B cell (primary cell): ENCODE measurements at regions not wholly inside any gene's neighbourhood (a gene's known extent, or its start where the extent isn't known, plus 50 kb on each side); places are given as distances from the start of the nearest gene placed in this dataset.

ENCODE experiments used
- ATAC-seq: fragments of 200-7000 bp; cut with Tn5 transposase; one replicate; pipeline ENCODE4 v1.10.0; 2021; ENCODE audit warnings: low read depth, mild to moderate bottlenecking, moderate number of reproducible peaks, moderate library complexity
- CTCF ChIA-PET: fragments of 350-600 bp; sonication (Branson Sonifier 250); formaldehyde crosslinking; loops from one replicate; lab custom pipeline; 2021; ENCODE audit warnings: antibody characterized with exemption, inconsistent platforms; lab: Charles Lee
- POLR2A ChIA-PET: fragments of 350-600 bp; sonication (Branson Sonifier 250); formaldehyde crosslinking; loops from one replicate; lab custom pipeline; 2021; ENCODE audit warnings: antibody characterized with exemption; lab: Charles Lee
- DNase-seq: peaks from one replicate; pipeline ENCODE4 v3.0.0; 2013
- H2AFZ ChIP-seq: 2 replicates; pipeline ENCODE4 v1.6.1; 2012; ENCODE audit warnings: mild to moderate bottlenecking, low read depth, low read length; ENCODE audit not compliant: insufficient read depth, poor library complexity, severe bottlenecking
- H3K27ac ChIP-seq, 2 donors: 1 replicate in 1 of 2; 2 replicates in 1 of 2; pipeline ENCODE4 v1.5.1; 2012 to 2013; ENCODE audit warnings: low read length in 2 of 2, mild to moderate bottlenecking in 2 of 2, moderate library complexity in 1 of 2
- H3K27me3 ChIP-seq, 4 experiments: fragments of 200-600 bp in 1 of 4; sonication (generic) in 1 of 4; replicated peaks in 1 of 4; 1 replicate in 2 of 4; 2 replicates in 2 of 4; pipeline versions ENCODE4 v1.6.1 to v1.7.0; 2013 to 2016; ENCODE audit warnings: low read length in 3 of 4, mild to moderate bottlenecking in 2 of 4, mixed read lengths in 1 of 4, moderate library complexity in 1 of 4; ENCODE audit not compliant: insufficient read depth in 4 of 4, control insufficient read depth in 3 of 4; ENCODE audit errors: control extremely low read depth in 1 of 4
- H3K36me3 ChIP-seq, 2 experiments: replicated peaks in 1 of 2; 1 replicate in 1 of 2; 2 replicates in 1 of 2; pipeline versions ENCODE4 v1.6.1 to v1.7.1; 2013; ENCODE audit warnings: low read length in 1 of 2; ENCODE audit not compliant: insufficient read depth in 2 of 2, control insufficient read depth in 1 of 2; ENCODE audit errors: control extremely low read depth in 1 of 2, extremely low read depth in 1 of 2
- H3K4me1 ChIP-seq, 2 donors: fragments of 200-600 bp in 1 of 2; sonication (generic) in 1 of 2; 1 replicate in 1 of 2; 2 replicates in 1 of 2; pipeline versions ENCODE4 v1.5.1 to v1.6.1; 2013 to 2017; ENCODE audit warnings: low read length in 2 of 2; ENCODE audit not compliant: control insufficient read depth in 2 of 2, insufficient read depth in 2 of 2
- H3K4me2 ChIP-seq: replicated peaks from 2 replicates; pipeline ENCODE3; 2012; ENCODE audit warnings: mild to moderate bottlenecking, low read depth, low read length; ENCODE audit not compliant: poor library complexity, severe bottlenecking
- H3K4me3 ChIP-seq, 5 experiments: fragments of 200-600 bp in 1 of 5; sonication (generic) in 1 of 5; 1 replicate in 3 of 5; 2 replicates in 2 of 5; pipeline versions ENCODE4 v1.5.1 to v1.7.0; 2011 to 2016; ENCODE audit warnings: low read length in 4 of 5, mild to moderate bottlenecking in 4 of 5, low read depth in 2 of 5, control low read depth in 1 of 5, moderate library complexity in 1 of 5; ENCODE audit not compliant: insufficient read depth in 1 of 5; ENCODE audit errors: control extremely low read depth in 1 of 5, extremely low read depth in 1 of 5
- H3K79me2 ChIP-seq: fragments of 200-600 bp; sonication (generic); one replicate; pipeline ENCODE4 v1.6.0; 2016; ENCODE audit warnings: low read length; ENCODE audit not compliant: control insufficient read depth, insufficient read depth
- H3K9ac ChIP-seq: fragments of 200-600 bp; sonication (generic); 2 replicates; pipeline ENCODE4 v1.6.1; 2017; ENCODE audit warnings: mild to moderate bottlenecking, low read length, moderate library complexity
- H3K9me3 ChIP-seq, 3 donors: one replicate each; pipeline versions ENCODE4 v1.6.1 to v1.7.1; 2013; ENCODE audit warnings: low read length in 2 of 3; ENCODE audit not compliant: control insufficient read depth in 2 of 3, insufficient read depth in 1 of 3; ENCODE audit errors: control extremely low read depth in 1 of 3
- H4K20me1 ChIP-seq: 2 replicates; pipeline ENCODE4 v1.6.0; 2012; ENCODE audit warnings: mild to moderate bottlenecking, low read length; ENCODE audit not compliant: insufficient read depth, control insufficient read depth, poor library complexity, severe bottlenecking
- H3K27ac Mint-ChIP-seq: one replicate; pipeline ENCODE4 v1.8.0; 2021; ENCODE audit warnings: mixed read lengths
- H3K27me3 Mint-ChIP-seq: one replicate; pipeline ENCODE4 v1.8.0; 2021; ENCODE audit warnings: mixed read lengths
- H3K4me1 Mint-ChIP-seq: one replicate; pipeline ENCODE4 v1.8.0; 2021; ENCODE audit warnings: mixed read lengths
- H3K4me3 Mint-ChIP-seq: one replicate; pipeline ENCODE4 v1.8.0; 2021; ENCODE audit warnings: mixed read lengths
- H3K9me3 Mint-ChIP-seq: one replicate; pipeline ENCODE4 v1.8.0; 2022; ENCODE audit warnings: mixed read lengths; ENCODE audit not compliant: insufficient read depth
- EZH2 ChIP-seq: IDR thresholded peaks from 2 replicates; pipeline ENCODE4 v1.6.1; 2012; ENCODE audit warnings: borderline replicate concordance, low read depth, mild to moderate bottlenecking, moderate library complexity, low read length; ENCODE audit not compliant: insufficient read depth, poor library complexity, severe bottlenecking
- WGBS: methylation state at CpG from one replicate; pipeline ENCODE4 v1.1.5; 2013; ENCODE audit warnings: missing lambda C conversion rate; ENCODE audit not compliant: insufficient coverage; 5-methylcytosine and 5-hydroxymethylcytosine counted together
- intact Hi-C: fragments of 100-400 bp; cut with micrococcal nuclease; formaldehyde crosslinking; loops from one replicate; pipeline ENCODE4 v1.10.0; 2022
- TF ChIP-seq, protein P1 (sequence below): fragments of 200-600 bp; IDR thresholded peaks from one replicate; pipeline ENCODE4 v1.8.0; 2022; ENCODE audit warnings: antibody characterized with exemption, mild to moderate bottlenecking

GRCh38 chr16:79386299-79386698 lies 214.2 kb downstream of the MAF start:
- POLR2A ChIA-PET = no interaction called here
- intact Hi-C loops = no loop called here

GRCh38 chr16:79381603-79382042 lies 218.9 kb downstream of the MAF start:
- POLR2A ChIA-PET = no interaction called here
- H3K79me2 ChIP-seq = no peaks in the 10 kb centered on the region
- WGBS = 7% methylated on average over 4 of the region's 10 CpGs
- no peak for TF ChIP-seq EZH2
- TF ChIP-seq, protein P1, sequence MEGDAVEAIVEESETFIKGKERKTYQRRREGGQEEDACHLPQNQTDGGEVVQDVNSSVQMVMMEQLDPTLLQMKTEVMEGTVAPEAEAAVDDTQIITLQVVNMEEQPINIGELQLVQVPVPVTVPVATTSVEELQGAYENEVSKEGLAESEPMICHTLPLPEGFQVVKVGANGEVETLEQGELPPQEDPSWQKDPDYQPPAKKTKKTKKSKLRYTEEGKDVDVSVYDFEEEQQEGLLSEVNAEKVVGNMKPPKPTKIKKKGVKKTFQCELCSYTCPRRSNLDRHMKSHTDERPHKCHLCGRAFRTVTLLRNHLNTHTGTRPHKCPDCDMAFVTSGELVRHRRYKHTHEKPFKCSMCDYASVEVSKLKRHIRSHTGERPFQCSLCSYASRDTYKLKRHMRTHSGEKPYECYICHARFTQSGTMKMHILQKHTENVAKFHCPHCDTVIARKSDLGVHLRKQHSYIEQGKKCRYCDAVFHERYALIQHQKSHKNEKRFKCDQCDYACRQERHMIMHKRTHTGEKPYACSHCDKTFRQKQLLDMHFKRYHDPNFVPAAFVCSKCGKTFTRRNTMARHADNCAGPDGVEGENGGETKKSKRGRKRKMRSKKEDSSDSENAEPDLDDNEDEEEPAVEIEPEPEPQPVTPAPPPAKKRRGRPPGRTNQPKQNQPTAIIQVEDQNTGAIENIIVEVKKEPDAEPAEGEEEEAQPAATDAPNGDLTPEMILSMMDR = no peak
- CTCF ChIA-PET = no interaction called here
- H3K27me3 ChIP-seq = peaks cover 0 to 6% (median 0%) of the 10 kb centered on the region in 4 experiments
- H3K4me1 ChIP-seq = peaks cover 13% of the 10 kb centered on the region in 2 donors
- peaks cover 40% of the 10 kb centered on the region for H3K27me3 Mint-ChIP-seq
- intact Hi-C loops = no loop called here
- H3K27ac Mint-ChIP-seq = no peak overlapping the region
- peak overlapping the region; percentile 44 for H3K4me3 Mint-ChIP-seq
- H3K27ac ChIP-seq = no peak overlapping the region
- ATAC-seq (no peak), DNase-seq (no peak)
- no peak overlapping the region for H3K4me3 ChIP-seq
- peak overlapping the region; percentile 9 for H3K9ac ChIP-seq
- no peaks in the 10 kb centered on the region for H4K20me1 ChIP-seq
- peak overlapping the region; percentile 43 for H2AFZ ChIP-seq
- H3K36me3 ChIP-seq = no peaks in the 10 kb centered on the region
- H3K9me3 ChIP-seq = no peaks in the 10 kb centered on the region
- H3K4me1 Mint-ChIP-seq = peaks cover 13% of the 10 kb centered on the region
- H3K9me3 Mint-ChIP-seq = no peaks in the 10 kb centered on the region
- peak overlapping the region; percentile 33 for H3K4me2 ChIP-seq

More at GRCh38 chr16:79386299-79386698, 214.2 kb downstream of the MAF start:
- Histone ChIP-seq H3K79me2 (no peaks in the 10 kb centered on the region), H3K9me3 (no peaks in the 10 kb centered on the region), H3K27ac (no peak overlapping the region), H3K4me2 (no peak overlapping the region), H4K20me1 (no peaks in the 10 kb centered on the region), H2AFZ (no peak overlapping the region), H3K36me3 (no peaks in the 10 kb centered on the region), H3K9ac (no peak overlapping the region), H3K4me1 (peaks cover 6% of the 10 kb centered on the region in 2 donors), H3K27me3 (peaks cover 0 to 6% (median 0%) of the 10 kb centered on the region in 4 experiments), H3K4me3 (no peak overlapping the region)
- TF ChIP-seq EZH2 = no peak
- TF ChIP-seq, protein P1 = no peak
- 90% methylated on average over 2 of the region's 7 CpGs for WGBS
- DNase-seq (no peak), ATAC-seq (no peak)
- Mint-ChIP-seq H3K4me1 (peaks cover 7% of the 10 kb centered on the region), H3K4me3 (no peak overlapping the region), H3K27me3 (peaks cover 19% of the 10 kb centered on the region), H3K9me3 (no peaks in the 10 kb centered on the region), H3K27ac (no peak overlapping the region)
- CTCF ChIA-PET = no interaction called here
